ENCODE measurements at regions not wholly inside any gene's neighbourhood (a gene's known extent, or its start where the extent isn't known, plus 50 kb on each side); places are given as distances from the start of the nearest gene placed in this dataset.

DNA sequence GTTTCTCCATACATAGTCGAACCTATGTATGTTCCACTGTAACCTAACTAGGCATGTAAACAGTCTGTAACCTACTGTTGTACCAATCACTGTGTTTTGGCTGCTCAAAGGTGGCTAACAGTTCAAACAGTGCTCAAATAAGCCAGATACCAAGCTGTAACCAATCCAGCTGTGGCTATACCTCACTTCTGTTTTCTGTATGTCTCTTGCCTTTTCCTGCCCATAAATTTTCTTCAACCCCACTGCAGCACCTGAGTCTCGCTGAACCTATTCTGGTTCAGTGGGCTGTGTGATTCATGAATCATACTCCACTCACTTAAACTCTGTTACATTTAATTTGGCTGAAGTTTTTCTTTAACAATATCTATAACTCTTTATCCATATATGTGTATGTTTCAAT is 340.7 kb downstream of the LPIN1 start:
- Mint-ChIP-seq H3K4me3 (no peak overlapping the region), H3K36me3 (ENCODE audit: insufficient read depth) (no peaks in the 10 kb centered on the region), H3K9me3 (no peaks in the 10 kb centered on the region), H3K27me3 (ENCODE audit: low read depth) (no peaks in the 10 kb centered on the region), H3K4me1 (ENCODE audit: low read depth) (peaks cover 4% of the 10 kb centered on the region)
- DNase-seq (no peak), ATAC-seq (no peak)

DNA sequence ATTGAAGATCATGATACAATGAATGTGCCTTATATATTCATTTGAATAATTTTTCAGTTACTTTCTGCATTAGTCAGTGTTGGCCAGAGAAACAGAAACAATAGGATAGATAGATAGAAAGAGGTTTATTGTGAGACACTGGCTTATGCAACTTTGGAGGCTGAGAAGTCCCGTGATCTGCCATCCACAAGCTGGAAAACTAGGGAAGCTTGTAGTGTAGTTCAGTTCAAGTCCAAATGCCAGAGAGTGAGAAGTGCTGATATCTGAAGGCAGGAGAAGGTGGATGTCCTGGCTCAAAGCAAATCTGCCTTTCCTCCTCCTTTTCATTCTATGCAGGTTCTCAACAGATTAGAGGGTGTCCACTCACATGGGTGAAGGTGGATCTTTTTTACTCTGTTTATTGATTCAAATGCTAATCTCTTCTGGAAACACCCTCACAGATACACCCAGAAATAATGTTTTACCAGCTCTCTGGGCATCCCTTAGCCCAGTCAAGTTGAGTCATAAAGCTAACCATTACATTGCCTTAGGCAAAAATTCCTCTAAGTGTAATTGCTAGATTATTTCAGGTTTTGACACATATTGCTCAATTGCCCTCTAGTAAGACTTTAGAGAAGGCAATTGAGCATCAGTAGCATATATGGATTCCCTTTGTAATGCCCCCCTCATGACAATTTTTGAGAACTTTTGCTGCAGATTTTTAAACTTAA is 341.4 kb downstream of the LPIN1 start:
- ATAC-seq (no peak), DNase-seq (no peak)
- Mint-ChIP-seq H3K9me3 (no peaks in the 10 kb centered on the region), H3K4me3 (no peak overlapping the region), H3K4me1 (ENCODE audit: low read depth) (peaks cover 4% of the 10 kb centered on the region), H3K36me3 (ENCODE audit: insufficient read depth) (no peaks in the 10 kb centered on the region), H3K27me3 (ENCODE audit: low read depth) (no peaks in the 10 kb centered on the region)

- Mint-ChIP-seq H3K4me1 (ENCODE audit: low read depth) (no peaks in the 10 kb centered on the region), H3K4me3 (no peak overlapping the region), H3K27me3 (ENCODE audit: low read depth) (no peaks in the 10 kb centered on the region), H3K9me3 (no peaks in the 10 kb centered on the region), H3K36me3 (ENCODE audit: insufficient read depth) (no peaks in the 10 kb centered on the region)
- ATAC-seq = no peak
- DNase-seq = no peak
Observed at GRCh38 chr2:12089001-12089400, 342.6 kb downstream of the LPIN1 start.

- ATAC-seq (no peak), DNase-seq (no peak)
- H3K9me3 Mint-ChIP-seq = no peaks in the 10 kb centered on the region
- no peak overlapping the region for H3K4me3 Mint-ChIP-seq
- no peaks in the 10 kb centered on the region for H3K27me3 Mint-ChIP-seq (ENCODE audit: low read depth)
- H3K4me1 Mint-ChIP-seq (ENCODE audit: low read depth) = no peaks in the 10 kb centered on the region
- H3K36me3 Mint-ChIP-seq (ENCODE audit: insufficient read depth) = no peaks in the 10 kb centered on the region
Observed at GRCh38 chr2:12089496-12089895, 343.1 kb downstream of the LPIN1 start.

DNA sequence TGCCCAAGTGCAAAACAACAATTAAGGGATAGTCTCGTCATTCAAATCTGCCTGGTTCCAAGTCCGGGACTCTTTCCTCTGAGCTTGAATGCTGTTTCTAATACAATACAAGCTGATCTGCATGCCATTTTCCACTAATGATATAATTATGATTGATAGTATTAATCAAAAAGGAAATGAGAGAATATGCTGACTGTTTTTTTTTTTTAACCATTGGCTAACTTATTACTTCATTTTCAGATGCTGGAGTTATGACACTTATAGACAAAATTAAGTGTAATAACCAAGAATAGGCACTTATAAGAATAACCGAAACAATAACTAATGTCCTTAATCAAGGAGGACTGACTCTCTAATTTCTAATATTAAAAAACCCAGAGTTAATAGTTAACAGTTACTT is 343.6 kb downstream of the LPIN1 start:
- ATAC-seq (no peak), DNase-seq (no peak)
- H3K4me1 Mint-ChIP-seq (ENCODE audit: low read depth) = no peaks in the 10 kb centered on the region
- H3K27me3 Mint-ChIP-seq (ENCODE audit: low read depth) = no peaks in the 10 kb centered on the region
- no peaks in the 10 kb centered on the region for H3K36me3 Mint-ChIP-seq (ENCODE audit: insufficient read depth)
- H3K9me3 Mint-ChIP-seq = no peaks in the 10 kb centered on the region
- H3K4me3 Mint-ChIP-seq = no peak overlapping the region

DNA sequence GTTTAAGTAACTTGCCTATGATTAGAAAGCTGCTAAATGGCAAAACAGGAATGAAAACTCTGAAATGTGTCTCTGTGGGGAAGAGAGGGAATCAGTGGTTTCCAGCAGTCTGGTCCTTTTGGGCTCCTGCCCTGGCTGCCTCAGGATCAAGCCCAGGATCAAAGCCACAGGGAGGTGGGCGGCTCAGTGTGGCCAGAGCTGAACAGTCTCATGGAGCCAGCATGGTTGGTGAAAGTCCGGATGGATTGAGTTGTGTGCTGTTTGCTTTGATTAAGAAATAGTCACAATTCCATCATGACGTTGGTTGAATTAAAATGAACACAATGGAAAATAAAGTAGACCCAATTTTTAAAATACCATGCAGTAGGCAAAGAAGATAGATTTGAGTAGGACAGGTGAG is 344.2 kb downstream of the LPIN1 start:
- no peaks in the 10 kb centered on the region for H3K9me3 Mint-ChIP-seq
- no peak overlapping the region for H3K4me3 Mint-ChIP-seq
- DNase-seq (no peak), ATAC-seq (no peak)
- H3K4me1 Mint-ChIP-seq (ENCODE audit: low read depth) = no peaks in the 10 kb centered on the region
- H3K27me3 Mint-ChIP-seq (ENCODE audit: low read depth) = no peaks in the 10 kb centered on the region
- no peaks in the 10 kb centered on the region for H3K36me3 Mint-ChIP-seq (ENCODE audit: insufficient read depth)

DNA sequence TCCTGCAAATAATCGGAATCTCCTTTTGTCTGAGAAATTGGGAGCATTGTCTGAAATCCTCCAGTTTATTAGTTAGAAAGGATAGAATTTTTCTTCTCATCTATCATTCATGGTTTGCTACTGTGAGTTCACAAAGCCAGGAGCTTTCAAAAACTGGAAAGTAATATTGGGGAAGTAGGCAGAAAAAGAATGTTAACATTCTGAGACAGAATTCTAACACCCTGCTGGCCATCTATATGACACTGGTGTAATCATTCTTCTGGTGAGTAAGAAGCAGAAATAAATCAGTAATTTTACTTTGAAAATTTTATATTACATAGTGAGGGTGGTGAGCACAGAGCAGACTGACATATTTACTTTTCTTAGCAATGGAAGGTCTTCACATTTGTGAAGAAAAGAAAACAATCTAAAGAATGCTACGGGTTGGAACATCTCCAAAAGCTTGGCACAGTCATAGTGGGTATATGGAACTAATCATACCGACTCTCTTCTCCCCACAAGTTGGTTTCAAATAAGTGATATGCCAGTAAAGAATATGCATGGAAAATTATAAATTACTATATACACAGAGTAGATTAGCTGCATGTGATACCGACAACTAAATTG is 344.9 kb downstream of the LPIN1 start:
- Mint-ChIP-seq H3K27me3 (ENCODE audit: low read depth) (no peaks in the 10 kb centered on the region), H3K36me3 (ENCODE audit: insufficient read depth) (no peaks in the 10 kb centered on the region), H3K4me3 (no peak overlapping the region), H3K4me1 (ENCODE audit: low read depth) (no peaks in the 10 kb centered on the region), H3K9me3 (no peaks in the 10 kb centered on the region)
- ATAC-seq (no peak), DNase-seq (no peak)

- ATAC-seq = no peak
- DNase-seq = no peak
- Mint-ChIP-seq H3K4me1 (ENCODE audit: low read depth) (no peaks in the 10 kb centered on the region), H3K9me3 (no peaks in the 10 kb centered on the region), H3K27me3 (ENCODE audit: low read depth) (no peaks in the 10 kb centered on the region), H3K36me3 (ENCODE audit: insufficient read depth) (no peaks in the 10 kb centered on the region), H3K4me3 (no peak overlapping the region)
Observed at GRCh38 chr2:12094134-12094533, 347.7 kb downstream of the LPIN1 start.

- H3K36me3 Mint-ChIP-seq (ENCODE audit: insufficient read depth) = no peaks in the 10 kb centered on the region
Observed at GRCh38 chr2:12096051-12096787, 349.8 kb downstream of the LPIN1 start.

GRCh38 chr2:12096788-12097449 is 350.5 kb downstream of the LPIN1 start:
- Mint-ChIP-seq H3K36me3 (ENCODE audit: insufficient read depth) (no peaks in the 10 kb centered on the region), H3K4me1 (ENCODE audit: low read depth) (peaks cover under 1% of the 10 kb centered on the region), H3K27me3 (ENCODE audit: low read depth) (no peaks in the 10 kb centered on the region), H3K4me3 (no peak overlapping the region), H3K9me3 (no peaks in the 10 kb centered on the region)
- DNase-seq = no peak
- ATAC-seq = no peak

More at GRCh38 chr2:12096051-12096787, 349.8 kb downstream of the LPIN1 start:
- no peak for DNase-seq
- H3K4me1 Mint-ChIP-seq (ENCODE audit: low read depth) = no peaks in the 10 kb centered on the region
- H3K27me3 Mint-ChIP-seq (ENCODE audit: low read depth) = no peaks in the 10 kb centered on the region
- no peak for ATAC-seq
- H3K9me3 Mint-ChIP-seq = no peaks in the 10 kb centered on the region
- H3K4me3 Mint-ChIP-seq = no peak overlapping the region

GRCh38 chr2:12097859-12098258 is 351.4 kb downstream of the LPIN1 start:
- Mint-ChIP-seq H3K27me3 (ENCODE audit: low read depth) (no peaks in the 10 kb centered on the region), H3K36me3 (ENCODE audit: insufficient read depth) (no peaks in the 10 kb centered on the region), H3K4me1 (ENCODE audit: low read depth) (peaks cover 1% of the 10 kb centered on the region), H3K9me3 (no peaks in the 10 kb centered on the region), H3K4me3 (no peak overlapping the region)
- DNase-seq (no peak), ATAC-seq (no peak)

DNA sequence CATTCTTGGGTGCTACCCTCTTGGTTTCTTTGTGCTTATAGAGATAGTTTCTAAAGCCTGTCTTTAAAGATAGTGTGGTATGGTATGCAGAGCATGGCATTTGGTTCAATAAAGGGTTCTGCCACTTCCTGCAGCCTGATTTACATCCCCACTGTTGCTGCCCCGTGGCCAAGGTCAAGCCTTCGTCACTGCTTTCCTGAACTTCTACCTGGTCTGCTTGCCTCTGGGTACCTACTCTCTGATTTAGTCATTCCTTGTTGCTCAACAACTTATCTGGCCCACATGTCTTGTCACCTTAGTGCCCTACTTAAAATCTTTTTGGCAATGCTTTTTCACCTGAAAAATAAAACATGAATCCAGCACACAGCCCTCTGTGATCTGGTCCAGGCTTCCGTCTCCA is 352.9 kb downstream of the LPIN1 start:
- Mint-ChIP-seq H3K27me3 (ENCODE audit: low read depth) (no peaks in the 10 kb centered on the region), H3K36me3 (ENCODE audit: insufficient read depth) (no peaks in the 10 kb centered on the region), H3K4me1 (ENCODE audit: low read depth) (peaks cover 1% of the 10 kb centered on the region), H3K9me3 (no peaks in the 10 kb centered on the region), H3K4me3 (no peak overlapping the region)
- ATAC-seq (no peak), DNase-seq (no peak)

GRCh38 chr2:12102679-12103078 is 356.2 kb downstream of the LPIN1 start:
- Mint-ChIP-seq H3K27me3 (ENCODE audit: low read depth) (no peaks in the 10 kb centered on the region), H3K4me3 (no peak overlapping the region), H3K4me1 (ENCODE audit: low read depth) (peaks cover 10% of the 10 kb centered on the region), H3K9me3 (no peaks in the 10 kb centered on the region), H3K36me3 (ENCODE audit: insufficient read depth) (no peaks in the 10 kb centered on the region)
- DNase-seq (no peak), ATAC-seq (no peak)

- no peak overlapping the region for H3K4me3 Mint-ChIP-seq
Observed at GRCh38 chr2:12105180-12105579, 358.7 kb downstream of the LPIN1 start.

More at GRCh38 chr2:12105180-12105579, 358.7 kb downstream of the LPIN1 start:
- Mint-ChIP-seq H3K9me3 (no peaks in the 10 kb centered on the region), H3K36me3 (ENCODE audit: insufficient read depth) (no peaks in the 10 kb centered on the region), H3K27me3 (ENCODE audit: low read depth) (no peaks in the 10 kb centered on the region), H3K4me1 (ENCODE audit: low read depth) (peaks cover 27% of the 10 kb centered on the region)
- DNase-seq = no peak
- no peak for ATAC-seq

Data from activated T-cell treated with anti-CD3 and anti-CD28 coated beads, Interleukin-2, amount 50 U/mL, for 4 hours (primary cell).